Tibial nerve (tissue), 4 donors: ENCODE measurements at regions not wholly inside any gene's neighbourhood (a gene's known extent, or its start where the extent isn't known, plus 50 kb on each side); places are given as distances from the start of the nearest gene placed in this dataset.
A peak's percentile ranks its signal among the peaks of the same experiment; 100 is the strongest.

Experiments
- DNase-seq, 2 donors: peaks; one replicate each; pipeline ENCODE4 v3.0.0-alpha.2; 2019; ENCODE audit warnings: low spot score in 2 of 2
- H3K27ac ChIP-seq, 4 donors: fragments of 200-600 bp; sonication (generic) in 3 of 4; one replicate each; pipeline ENCODE4 v1.5.1; 2017 to 2019; ENCODE audit warnings: mild to moderate bottlenecking in 1 of 4
- H3K27me3 ChIP-seq, 2 donors: fragments of 200-600 bp; sonication (generic) in 1 of 2; one replicate each; pipeline versions ENCODE4 v1.5.1 to v1.6.0; 2017 to 2019
- H3K36me3 ChIP-seq, 3 donors: fragments of 200-600 bp; sonication (generic); one replicate each; pipeline ENCODE4 v1.5.1; 2018 to 2019
- H3K4me1 ChIP-seq, 4 donors: fragments of 200-600 bp; sonication (generic) in 3 of 4; one replicate each; pipeline ENCODE4 v1.5.1; 2017 to 2019
- H3K4me3 ChIP-seq, 4 donors: fragments of 200-600 bp; sonication (generic) in 3 of 4; one replicate each; pipeline ENCODE4 v1.5.1; 2017 to 2019; ENCODE audit warnings: mild to moderate bottlenecking in 1 of 4, moderate library complexity in 1 of 4
- H3K9me3 ChIP-seq, 4 donors: fragments of 200-600 bp; sonication (generic) in 3 of 4; one replicate each; pipeline ENCODE4 v1.5.1; 2017 to 2019
- EP300 ChIP-seq, 2 donors: sonication (generic); formaldehyde crosslinking; IDR thresholded peaks; one replicate each; pipeline ENCODE4 v1.6.1; 2017; ENCODE audit warnings: antibody characterized with exemption in 2 of 2, mild to moderate bottlenecking in 1 of 2
- POLR2A ChIP-seq, 2 donors: fragments of 450-650 bp; IDR thresholded peaks; one replicate each; pipeline ENCODE4 v1.6.1; 2017; ENCODE audit warnings: antibody characterized with exemption in 2 of 2, mild to moderate bottlenecking in 2 of 2, moderate library complexity in 2 of 2
- WGBS, 2 donors: methylation state at CpG; one replicate each; pipeline ENCODE4 v1.1.5; 2018; 5-methylcytosine and 5-hydroxymethylcytosine counted together
- TF ChIP-seq, protein P1 (sequence below), 5 experiments: fragments of 200-600 bp in 3 of 5; fragments of 450-650 bp in 2 of 5; sonication (generic) in 3 of 5; IDR thresholded peaks; one replicate each; pipeline ENCODE4 v1.5.1; 2016 to 2019; ENCODE audit warnings: antibody characterized with exemption in 5 of 5, mild to moderate bottlenecking in 3 of 5, moderate library complexity in 2 of 5

DNA sequence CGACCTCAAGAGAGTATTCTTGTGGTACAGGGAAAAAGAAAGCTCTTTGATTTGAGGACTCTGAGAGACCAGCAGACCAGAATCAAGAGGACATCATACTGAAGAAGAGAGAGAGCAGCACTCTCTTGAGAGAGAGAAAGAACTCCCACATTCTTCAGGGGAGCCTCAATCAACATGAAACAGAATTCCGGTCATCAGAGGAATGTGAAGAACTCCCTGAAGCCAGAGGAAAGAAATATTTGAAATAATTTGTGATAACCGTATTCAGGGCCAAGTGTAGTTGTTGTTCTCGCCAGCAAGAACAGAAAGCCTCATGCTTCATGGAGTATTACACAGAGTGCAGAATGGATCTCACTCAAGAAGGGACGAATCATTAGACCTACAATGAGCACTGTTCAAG, 363.8 kb upstream of the TMEM132C start:
- no peaks in the 10 kb centered on the region for H3K27me3 ChIP-seq
- TF ChIP-seq, protein P1, sequence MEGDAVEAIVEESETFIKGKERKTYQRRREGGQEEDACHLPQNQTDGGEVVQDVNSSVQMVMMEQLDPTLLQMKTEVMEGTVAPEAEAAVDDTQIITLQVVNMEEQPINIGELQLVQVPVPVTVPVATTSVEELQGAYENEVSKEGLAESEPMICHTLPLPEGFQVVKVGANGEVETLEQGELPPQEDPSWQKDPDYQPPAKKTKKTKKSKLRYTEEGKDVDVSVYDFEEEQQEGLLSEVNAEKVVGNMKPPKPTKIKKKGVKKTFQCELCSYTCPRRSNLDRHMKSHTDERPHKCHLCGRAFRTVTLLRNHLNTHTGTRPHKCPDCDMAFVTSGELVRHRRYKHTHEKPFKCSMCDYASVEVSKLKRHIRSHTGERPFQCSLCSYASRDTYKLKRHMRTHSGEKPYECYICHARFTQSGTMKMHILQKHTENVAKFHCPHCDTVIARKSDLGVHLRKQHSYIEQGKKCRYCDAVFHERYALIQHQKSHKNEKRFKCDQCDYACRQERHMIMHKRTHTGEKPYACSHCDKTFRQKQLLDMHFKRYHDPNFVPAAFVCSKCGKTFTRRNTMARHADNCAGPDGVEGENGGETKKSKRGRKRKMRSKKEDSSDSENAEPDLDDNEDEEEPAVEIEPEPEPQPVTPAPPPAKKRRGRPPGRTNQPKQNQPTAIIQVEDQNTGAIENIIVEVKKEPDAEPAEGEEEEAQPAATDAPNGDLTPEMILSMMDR (IDR thresholded peaks at IDR 0.05) = no peak
- peak in 1 of 2 donors; percentile 14 for TF ChIP-seq EP300 (IDR thresholded peaks at IDR 0.05)
- no peak for TF ChIP-seq POLR2A (IDR thresholded peaks at IDR 0.05)
- H3K36me3 ChIP-seq = no peaks in the 10 kb centered on the region
- 18 to 22% methylated on average over 5 of the region's 5 CpGs for WGBS, 2 donors
- H3K4me1 ChIP-seq = no peaks in the 10 kb centered on the region
- H3K4me3 ChIP-seq = no peak overlapping the region
- no peak for DNase-seq
- no peaks in the 10 kb centered on the region for H3K9me3 ChIP-seq
- peak overlapping the region in 1 of 4 donors; percentile 1 for H3K27ac ChIP-seq

DNA sequence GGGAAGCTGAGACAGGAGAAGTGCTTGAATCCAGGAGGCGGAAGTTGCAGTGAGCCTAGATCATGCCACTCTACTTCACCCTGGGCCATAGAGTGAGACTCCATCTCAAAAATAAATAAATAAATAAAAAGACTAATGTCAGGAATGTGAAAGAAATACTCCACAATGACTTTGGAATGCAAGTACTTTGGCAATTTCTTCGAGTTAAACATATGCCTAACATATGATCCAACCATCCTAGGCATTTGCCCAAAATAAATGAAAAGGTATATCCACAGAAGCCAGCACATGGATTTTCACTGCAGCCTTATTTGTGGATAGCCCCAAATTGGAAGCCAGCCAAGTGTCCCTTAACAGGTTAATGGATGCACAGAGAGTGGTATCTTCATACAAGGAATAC, 357.9 kb upstream of the TMEM132C start:
- no peak for DNase-seq
- H3K9me3 ChIP-seq = no peaks in the 10 kb centered on the region
- no peak overlapping the region for H3K27ac ChIP-seq
- TF ChIP-seq, protein P1 (IDR thresholded peaks at IDR 0.05) = no peak
- no peak for TF ChIP-seq EP300 (IDR thresholded peaks at IDR 0.05)
- no peak for TF ChIP-seq POLR2A (IDR thresholded peaks at IDR 0.05)
- H3K27me3 ChIP-seq = no peaks in the 10 kb centered on the region
- 56 to 61% methylated on average over 2 of the region's 2 CpGs for WGBS, 2 donors
- H3K4me3 ChIP-seq = no peak overlapping the region
- no peaks in the 10 kb centered on the region for H3K4me1 ChIP-seq
- no peaks in the 10 kb centered on the region for H3K36me3 ChIP-seq

DNA sequence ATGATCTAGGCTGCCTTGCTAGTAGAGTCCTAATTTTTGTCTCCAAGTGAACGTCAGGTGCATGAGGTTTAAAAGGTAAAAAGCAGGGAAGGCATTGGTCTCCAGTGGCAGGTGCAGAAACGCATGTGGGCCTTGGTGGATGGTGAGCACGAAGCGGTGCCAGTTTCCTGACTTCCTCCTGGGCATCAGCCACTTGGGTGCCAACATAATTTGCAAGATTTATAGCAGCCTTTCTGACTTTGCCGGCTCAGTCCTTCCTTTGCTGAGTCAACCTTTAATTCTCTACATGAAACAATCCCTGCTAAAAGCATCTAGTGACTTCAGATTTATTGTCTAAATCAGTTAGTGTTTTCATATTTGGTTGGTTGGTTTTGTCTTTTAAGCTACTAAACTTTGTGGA, 355.7 kb upstream of the TMEM132C start:
- no peak overlapping the region for H3K4me3 ChIP-seq
- WGBS, 2 donors = 77 to 80% methylated on average over 5 of the region's 5 CpGs
- no peaks in the 10 kb centered on the region for H3K36me3 ChIP-seq
- no peak for DNase-seq
- no peak overlapping the region for H3K27ac ChIP-seq
- no peaks in the 10 kb centered on the region for H3K27me3 ChIP-seq
- H3K9me3 ChIP-seq = no peaks in the 10 kb centered on the region
- TF ChIP-seq, protein P1 (IDR thresholded peaks at IDR 0.05) = no peak
- TF ChIP-seq POLR2A (IDR thresholded peaks at IDR 0.05) (no peak), EP300 (IDR thresholded peaks at IDR 0.05) (no peak)
- H3K4me1 ChIP-seq = no peaks in the 10 kb centered on the region

DNA sequence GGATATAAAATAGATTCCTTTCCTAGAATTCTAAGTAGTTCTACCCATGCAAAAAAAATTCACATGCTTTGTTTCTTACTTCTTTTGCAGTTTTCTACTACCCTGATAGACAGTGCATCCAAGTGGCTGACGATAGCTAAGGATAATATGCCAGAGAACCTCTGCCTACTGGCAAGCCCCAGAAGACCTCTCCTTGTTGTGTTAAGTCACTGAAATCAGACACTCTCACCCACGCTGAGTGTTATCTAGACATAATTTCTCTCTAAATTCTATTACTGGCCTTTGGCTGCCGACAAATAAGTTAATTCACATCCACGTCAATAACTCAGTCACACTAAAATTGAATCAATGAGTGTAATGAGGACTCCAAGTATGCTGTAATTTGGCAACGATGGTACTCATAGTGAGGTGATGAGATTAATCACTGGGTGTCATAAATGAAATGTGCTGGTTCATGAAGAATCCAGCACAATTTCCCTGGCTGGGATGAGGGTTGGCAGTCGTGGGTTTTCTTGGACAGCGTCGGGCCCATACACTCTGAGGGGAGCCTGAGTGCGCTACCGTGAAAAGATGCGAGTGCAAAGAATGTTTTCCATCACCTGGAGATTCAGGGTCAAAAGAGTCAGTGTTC, 354.8 kb upstream of the TMEM132C start:
- Histone ChIP-seq H3K27me3 (no peaks in the 10 kb centered on the region), H3K27ac (no peak overlapping the region), H3K4me1 (no peaks in the 10 kb centered on the region), H3K4me3 (no peak overlapping the region), H3K9me3 (no peaks in the 10 kb centered on the region), H3K36me3 (no peaks in the 10 kb centered on the region)
- no peak for DNase-seq
- TF ChIP-seq POLR2A (IDR thresholded peaks at IDR 0.05) (no peak), EP300 (IDR thresholded peaks at IDR 0.05) (no peak)
- TF ChIP-seq, protein P1 (IDR thresholded peaks at IDR 0.05) = no peak
- WGBS, 2 donors = 83 to 89% methylated on average over 11 of the region's 11 CpGs

DNA sequence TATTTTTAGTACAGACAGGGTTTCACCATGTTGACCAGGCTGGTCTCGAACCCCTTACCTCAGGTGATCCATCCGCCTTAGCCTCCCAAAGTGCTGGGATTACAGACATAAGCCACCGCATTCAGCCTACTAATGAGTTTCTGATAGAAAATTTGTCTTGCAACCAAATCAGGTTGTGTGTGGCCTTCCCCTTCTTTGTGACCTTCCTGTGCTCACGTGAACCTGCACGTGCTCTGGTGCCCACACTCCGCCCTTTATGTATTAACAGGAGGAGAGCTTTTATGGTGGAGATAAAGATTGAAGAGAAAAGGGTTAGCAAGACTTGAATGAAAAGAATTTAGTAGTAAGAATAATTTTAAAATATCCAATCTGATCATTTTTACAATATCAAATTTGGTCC, 343.5 kb upstream of the TMEM132C start:
- H3K4me3 ChIP-seq = no peak overlapping the region
- no peak for DNase-seq
- H3K36me3 ChIP-seq = no peaks in the 10 kb centered on the region
- WGBS, 2 donors = 92 to 96% methylated on average over 6 of the region's 6 CpGs
- no peaks in the 10 kb centered on the region for H3K9me3 ChIP-seq
- TF ChIP-seq POLR2A (IDR thresholded peaks at IDR 0.05) (no peak), EP300 (IDR thresholded peaks at IDR 0.05) (no peak)
- TF ChIP-seq, protein P1 (IDR thresholded peaks at IDR 0.05) = no peak
- no peak overlapping the region for H3K27ac ChIP-seq
- no peaks in the 10 kb centered on the region for H3K27me3 ChIP-seq
- H3K4me1 ChIP-seq = no peaks in the 10 kb centered on the region
